GM06990 (cell line): ENCODE measurements at regions not wholly inside any gene's neighbourhood (a gene's known extent, or its start where the extent isn't known, plus 50 kb on each side); places are given as distances from the start of the nearest gene placed in this dataset.

ENCODE experiments used
- DNase-seq: peaks from one replicate; pipeline ENCODE4 v3.0.0-alpha.2; 2011; ENCODE audit not compliant: insufficient read length; ENCODE audit errors: extremely low read depth
- H3K27me3 ChIP-seq: replicated peaks from 2 replicates; pipeline ENCODE4 v1.6.0; 2011; ENCODE audit warnings: low read length; ENCODE audit not compliant: control insufficient read depth, insufficient read depth
- H3K36me3 ChIP-seq: 2 replicates; pipeline ENCODE4 v1.5.1; 2011; ENCODE audit warnings: low read length; ENCODE audit not compliant: control insufficient read depth, insufficient read depth
- H3K4me3 ChIP-seq: replicated peaks from 2 replicates; pipeline ENCODE4 v1.5.1; 2011; ENCODE audit warnings: low read depth, mild to moderate bottlenecking, control low read depth, low read length
- CTCF ChIP-seq: IDR thresholded peaks from 2 replicates; pipeline ENCODE4 v1.5.1; 2011; ENCODE audit warnings: low read length, control low read depth, mild to moderate bottlenecking, inconsistent platforms; ENCODE audit not compliant: insufficient read depth, poor library complexity, severe bottlenecking

GRCh38 chr2:122182616-122183355 is 427.3 kb downstream of the TSN start:
- Histone ChIP-seq H3K27me3 (no peaks in the 10 kb centered on the region), H3K4me3 (no peak overlapping the region), H3K36me3 (no peaks in the 10 kb centered on the region)
- no peak for DNase-seq
- no peak for TF ChIP-seq CTCF

- Histone ChIP-seq H3K36me3 (no peaks in the 10 kb centered on the region), H3K27me3 (no peaks in the 10 kb centered on the region), H3K4me3 (no peak overlapping the region)
- no peak for TF ChIP-seq CTCF
- no peak for DNase-seq
Measured at GRCh38 chr2:122183890-122184289, 428.4 kb downstream of the TSN start.

GRCh38 chr2:122186761-122187222 is 431.3 kb downstream of the TSN start:
- no peak for DNase-seq
- no peaks in the 10 kb centered on the region for H3K27me3 ChIP-seq
- no peak overlapping the region for H3K4me3 ChIP-seq
- H3K36me3 ChIP-seq = no peaks in the 10 kb centered on the region
- TF ChIP-seq CTCF = no peak

GRCh38 chr2:122191331-122191730 is 435.9 kb downstream of the TSN start:
- no peak overlapping the region for H3K4me3 ChIP-seq
- TF ChIP-seq CTCF = peak; percentile 75
- H3K27me3 ChIP-seq = no peaks in the 10 kb centered on the region
- H3K36me3 ChIP-seq = no peaks in the 10 kb centered on the region
- no peak for DNase-seq

GRCh38 chr2:122193622-122194021 is 438.2 kb downstream of the TSN start:
- DNase-seq = no peak
- no peak for TF ChIP-seq CTCF
- Histone ChIP-seq H3K27me3 (no peaks in the 10 kb centered on the region), H3K36me3 (no peaks in the 10 kb centered on the region), H3K4me3 (no peak overlapping the region)
